ENCODE measurements at regions not wholly inside any gene's neighbourhood (a gene's known extent, or its start where the extent isn't known, plus 50 kb on each side); places are given as distances from the start of the nearest gene placed in this dataset.

GRCh38 chr3:157559401-157559800 is 56.2 kb upstream of the VEPH1 start:
- no peak for ATAC-seq
- TF ChIP-seq ARNTL (CRISPR knock-in tag; IDR thresholded peaks at IDR 0.05; ENCODE audit: borderline replicate concordance, low read depth) (no peak), CSRNP3 (CRISPR knock-in tag; IDR thresholded peaks at IDR 0.05) (no peak)
